Putamen (tissue), 1 donor: ENCODE measurements at regions not wholly inside any gene's neighbourhood (a gene's known extent, or its start where the extent isn't known, plus 50 kb on each side); places are given as distances from the start of the nearest gene placed in this dataset.
A peak's percentile ranks its signal among the peaks of the same experiment; 100 is the strongest.

Experiments
- DNase-seq: peaks from one replicate; pipeline ENCODE4 v3.0.0-alpha.2; 2016; ENCODE audit warnings: low spot score

DNA sequence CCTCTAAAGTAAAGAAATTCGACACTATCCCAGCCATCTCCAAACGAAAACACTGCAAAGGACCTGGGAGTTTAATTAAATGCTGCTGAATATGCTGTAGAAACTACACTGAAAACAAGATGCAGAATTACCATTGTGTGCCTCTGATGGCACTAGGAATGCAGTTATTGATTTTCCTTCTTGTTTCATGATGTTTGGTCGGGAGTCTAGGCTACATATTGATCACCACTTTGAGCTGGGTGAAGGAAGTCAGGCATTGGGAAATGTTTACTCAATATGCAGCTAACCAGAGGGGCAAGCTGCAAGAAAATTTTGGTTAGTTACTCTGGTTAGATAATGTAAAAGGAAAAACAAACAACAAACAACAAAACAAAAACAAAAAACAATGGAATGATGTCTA is 650.7 kb upstream of the GALNTL6 start:
- DNase-seq, result no peak

DNA sequence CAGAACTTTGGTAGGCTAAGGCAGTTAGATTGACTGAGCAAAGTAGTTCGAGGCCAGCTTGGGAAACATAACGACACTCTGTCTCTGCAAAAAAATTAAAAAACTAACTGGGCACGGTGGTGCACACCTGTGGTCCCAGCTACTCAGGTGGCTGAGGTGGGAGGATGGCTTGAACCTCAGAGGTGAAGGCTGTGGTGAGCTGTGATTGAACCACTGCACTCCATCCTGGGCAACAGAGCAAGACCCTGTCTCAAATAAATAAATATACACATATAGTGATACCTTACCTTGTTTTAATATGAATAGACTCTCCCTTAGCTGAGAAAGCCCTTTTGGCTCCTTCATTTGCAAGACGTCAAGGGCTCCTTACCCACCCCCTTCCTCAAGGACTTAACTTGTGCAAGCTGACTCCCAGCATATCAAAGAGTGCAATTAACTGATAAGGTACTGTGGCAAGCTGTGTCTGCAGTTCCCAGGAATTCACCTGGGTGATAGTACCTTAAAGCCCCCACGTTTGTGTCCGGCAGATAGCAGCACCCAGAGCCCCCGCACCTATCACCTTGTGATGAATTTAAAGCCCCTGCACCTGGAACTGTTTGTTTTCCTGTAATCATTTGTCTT is 655.6 kb upstream of the GALNTL6 start:
- DNase-seq, result no peak

DNA sequence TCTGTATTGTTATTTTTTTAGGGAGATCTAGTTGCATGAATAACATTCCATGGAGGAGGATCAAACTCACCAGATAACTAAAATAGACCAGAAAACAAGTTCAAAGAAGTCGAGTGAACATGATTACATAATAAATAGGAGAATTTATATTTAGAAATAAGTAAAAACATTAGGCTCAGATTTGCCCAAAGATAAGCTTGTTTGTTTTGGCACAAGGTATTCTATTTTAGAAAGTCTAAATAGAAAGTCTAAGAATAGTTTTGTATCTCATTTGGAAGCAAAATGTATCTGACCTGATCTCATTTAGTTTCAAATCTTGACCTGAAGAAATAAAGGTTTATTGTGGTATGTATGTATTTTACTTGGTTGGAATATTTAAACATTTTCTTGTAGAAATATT is 670.6 kb upstream of the GALNTL6 start:
- DNase-seq, result no peak

DNA sequence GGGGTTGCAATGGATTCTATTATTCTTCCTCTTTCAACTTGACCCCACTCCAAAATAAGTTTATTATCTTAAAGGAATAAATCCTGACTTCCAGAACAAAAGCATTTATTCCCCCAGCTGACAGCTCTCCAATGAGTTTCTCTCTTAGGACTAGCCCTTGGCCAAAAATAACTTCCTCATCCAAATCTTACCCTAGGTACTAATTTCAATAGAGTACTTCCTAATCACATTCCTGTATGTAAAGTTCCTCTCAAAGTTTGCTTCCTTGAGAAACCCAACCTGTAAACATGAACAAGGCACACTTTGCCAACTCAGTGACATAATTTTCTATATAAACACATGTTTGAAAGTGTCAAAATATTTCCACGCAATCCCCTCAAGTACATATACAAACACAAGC is 671.2 kb upstream of the GALNTL6 start:
- peak; percentile 3 for DNase-seq

DNA sequence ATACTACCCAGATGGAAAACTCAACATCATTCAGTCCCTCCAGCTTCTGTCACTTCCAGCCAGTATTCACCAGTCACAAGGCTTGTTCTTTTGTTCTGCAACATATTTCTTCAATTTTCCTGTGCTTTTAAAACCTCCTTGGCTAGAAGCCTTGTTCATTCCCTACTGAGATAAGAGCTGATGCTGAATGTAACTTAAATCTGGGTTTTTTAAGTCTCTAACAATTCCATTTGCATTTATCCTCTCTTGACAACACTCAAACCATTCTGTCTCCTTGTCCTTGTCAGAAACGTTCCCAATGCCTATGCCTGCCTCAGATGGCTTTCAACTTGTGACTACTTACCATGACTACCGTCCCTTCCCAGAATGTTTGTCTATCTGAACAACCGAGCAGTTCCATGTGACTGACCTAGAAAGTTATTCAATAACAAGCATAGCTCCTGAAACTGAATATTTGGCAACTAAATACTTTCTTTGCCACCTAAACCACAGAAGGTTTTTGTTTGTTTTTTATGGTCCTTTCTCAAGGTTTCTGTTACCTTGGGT is 682.9 kb upstream of the GALNTL6 start:
- DNase-seq, result no peak

DNA sequence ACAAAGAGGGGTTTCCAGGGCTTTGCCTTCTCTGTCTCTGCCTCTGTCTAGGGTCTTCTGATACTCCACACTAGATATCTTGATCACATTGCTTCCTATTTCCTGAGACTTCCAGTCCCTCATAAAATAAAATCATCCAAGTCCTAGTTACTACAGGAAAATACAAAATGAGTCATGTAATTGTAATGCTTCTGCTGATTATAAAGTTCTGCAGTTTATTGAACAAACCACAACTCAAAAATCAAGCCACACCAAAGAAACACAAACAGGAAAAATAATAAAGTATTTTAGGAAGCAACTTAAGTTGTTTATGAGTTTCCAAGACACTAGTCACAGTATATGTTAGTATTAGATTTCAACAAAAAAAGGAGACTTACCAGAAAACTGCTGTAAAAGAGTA is 695.1 kb upstream of the GALNTL6 start:
- no peak for DNase-seq

DNA sequence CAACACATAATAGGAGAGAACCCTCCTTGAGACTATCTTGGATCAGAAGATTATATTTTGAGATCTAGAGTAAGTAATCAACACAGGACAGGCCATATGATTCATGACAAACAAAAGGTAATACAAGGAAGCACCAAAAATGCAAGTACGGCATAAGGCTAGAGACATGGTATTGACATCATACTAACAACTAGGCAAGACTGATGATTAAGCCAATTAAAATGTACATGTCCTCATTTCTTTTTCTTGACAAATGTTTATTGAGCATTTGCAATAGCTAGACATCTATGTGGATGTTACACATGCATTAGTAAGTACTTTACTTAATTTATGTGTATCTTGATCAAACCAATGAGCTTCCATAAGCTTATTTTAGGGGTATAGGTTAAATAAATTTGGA is 695.7 kb upstream of the GALNTL6 start:
- DNase-seq, result no peak

DNA sequence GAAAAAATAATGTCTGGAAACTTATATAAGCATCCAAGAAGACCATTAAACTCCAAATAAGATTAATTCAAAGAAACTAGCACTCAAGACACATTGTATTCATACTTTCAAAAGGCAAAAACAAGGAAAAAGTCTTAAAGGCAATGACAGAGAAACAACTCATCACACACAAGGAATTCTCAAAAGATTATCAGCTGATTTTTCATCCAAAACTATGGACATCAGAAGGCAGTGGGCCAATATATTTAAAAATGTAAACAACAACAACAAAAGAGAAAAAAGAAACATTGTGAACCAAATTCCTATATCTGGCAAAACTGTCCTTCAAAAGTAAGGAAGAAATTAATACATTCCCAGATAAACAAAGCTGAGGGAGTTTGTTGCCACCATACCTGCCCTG is 711.4 kb upstream of the GALNTL6 start:
- DNase-seq, result no peak

DNA sequence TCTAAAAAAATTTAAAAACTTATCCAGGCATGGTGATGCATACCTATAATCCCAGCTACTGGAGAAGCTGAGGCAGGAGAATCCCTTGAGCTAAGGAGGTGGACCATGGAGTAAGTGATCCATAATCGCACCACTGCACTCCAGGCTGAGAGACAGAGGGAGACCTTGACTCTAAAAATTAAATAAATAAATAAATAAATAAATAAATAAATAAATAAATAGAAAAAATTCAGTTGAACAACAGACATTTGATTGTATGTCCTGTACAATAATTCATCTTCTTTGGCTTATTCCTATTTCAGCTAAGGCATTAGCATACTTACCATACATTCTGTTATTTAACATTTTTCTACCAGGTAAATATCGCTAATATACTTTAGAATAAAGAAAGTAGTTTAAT is 726.1 kb upstream of the GALNTL6 start:
- DNase-seq, result no peak

DNA sequence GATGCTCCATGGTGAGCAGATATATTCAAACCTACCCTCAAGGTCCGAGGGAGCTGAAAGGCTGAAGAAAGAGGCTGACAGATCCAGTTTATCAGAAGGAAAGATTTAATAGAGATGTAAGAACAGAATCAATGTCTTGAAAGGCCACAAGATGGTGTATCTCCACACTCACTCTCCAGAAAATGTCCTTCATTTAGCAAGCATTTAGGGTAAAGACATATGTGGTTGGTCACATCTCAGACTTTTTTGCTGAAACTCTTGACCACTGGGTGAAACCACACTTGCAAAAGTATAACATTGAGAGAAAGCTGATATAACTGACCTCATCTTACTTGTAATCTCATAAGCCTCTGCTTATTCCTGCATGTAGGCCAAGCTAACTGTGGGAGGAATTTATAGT is 745.8 kb upstream of the GALNTL6 start:
- DNase-seq, result no peak

DNA sequence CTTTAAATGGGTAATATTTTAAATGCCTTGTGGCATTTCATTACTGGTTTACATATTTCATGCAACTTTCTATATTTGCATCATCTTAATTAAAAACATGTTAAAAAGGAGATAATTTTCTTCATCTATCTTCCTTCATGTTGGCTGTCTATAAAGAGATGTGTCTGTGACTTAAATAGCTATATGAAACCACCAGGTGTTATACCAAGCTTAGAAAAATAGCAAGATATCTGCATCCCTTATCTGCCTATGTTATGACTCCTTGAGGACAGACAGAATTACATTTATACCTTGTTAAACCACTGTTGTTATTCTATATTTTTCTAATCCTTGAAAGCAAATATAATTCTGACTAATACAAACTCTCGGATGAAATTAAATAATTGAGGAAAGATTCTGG is 763.8 kb upstream of the GALNTL6 start:
- DNase-seq, result no peak

DNA sequence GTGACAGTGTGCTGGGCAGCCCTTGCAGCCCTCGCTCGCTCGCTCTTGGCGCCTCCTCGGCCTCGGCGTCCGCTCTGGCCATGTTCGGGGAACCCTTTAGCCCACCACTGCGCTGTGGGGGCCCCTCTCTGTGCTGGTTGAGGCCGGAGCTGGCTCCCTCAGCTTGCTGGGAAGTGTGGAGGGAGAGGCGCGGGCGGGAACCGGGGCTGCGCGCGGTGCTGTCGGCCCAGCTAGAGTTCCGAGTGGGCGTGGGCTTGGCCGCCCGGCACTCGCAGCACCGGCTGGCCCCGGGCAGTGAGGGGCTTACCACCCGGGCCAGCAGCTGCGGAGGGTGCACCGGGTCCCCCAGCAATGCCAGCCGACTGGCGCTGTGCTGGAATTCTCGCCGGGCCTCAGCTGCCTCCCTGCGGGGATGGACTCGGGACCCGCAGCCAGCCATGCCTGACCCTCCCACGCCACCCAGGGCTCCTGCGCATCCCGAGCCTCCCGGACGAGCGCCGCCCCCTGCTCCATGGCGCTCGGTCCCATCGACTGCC is 770.1 kb upstream of the GALNTL6 start:
- DNase-seq, result no peak

DNA sequence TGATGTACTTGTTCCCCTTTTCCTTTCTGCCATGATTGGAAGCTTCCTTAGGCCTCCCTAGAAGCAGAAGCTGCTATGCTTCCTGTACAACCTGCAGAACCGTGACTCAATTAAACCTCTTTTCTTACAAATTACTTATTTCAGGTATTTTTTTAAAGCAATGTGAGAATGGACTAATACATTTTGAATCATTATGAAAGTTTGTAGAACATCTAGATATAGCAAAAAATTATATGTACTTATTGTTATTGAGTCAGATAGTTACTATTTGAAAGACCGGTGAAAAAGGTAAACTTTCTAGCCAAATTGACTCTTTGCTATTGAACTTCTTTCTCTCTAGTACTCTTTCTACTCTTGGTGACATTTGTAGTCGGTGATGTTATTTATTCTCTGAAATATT is 777.3 kb upstream of the GALNTL6 start:
- DNase-seq, result no peak

DNA sequence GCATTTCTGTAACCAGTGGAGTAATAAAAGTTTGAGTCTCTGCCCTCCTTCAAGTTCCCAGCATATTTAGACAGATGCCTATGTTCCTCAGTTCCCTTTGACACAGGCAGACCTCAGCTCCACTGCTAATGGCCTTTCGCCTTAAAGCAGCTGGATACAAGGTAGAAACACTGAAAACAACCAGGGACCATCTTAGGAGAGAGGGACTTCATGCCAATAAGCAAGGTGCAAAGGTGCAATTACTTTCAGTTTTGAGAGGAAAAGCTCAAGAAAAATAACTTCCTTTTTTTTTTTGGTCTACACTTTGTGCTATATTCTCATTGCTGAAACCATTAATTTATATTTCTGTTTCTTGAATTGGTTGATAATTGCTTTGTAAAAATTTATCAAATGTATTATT is 781.9 kb upstream of the GALNTL6 start:
- no peak for DNase-seq

DNA sequence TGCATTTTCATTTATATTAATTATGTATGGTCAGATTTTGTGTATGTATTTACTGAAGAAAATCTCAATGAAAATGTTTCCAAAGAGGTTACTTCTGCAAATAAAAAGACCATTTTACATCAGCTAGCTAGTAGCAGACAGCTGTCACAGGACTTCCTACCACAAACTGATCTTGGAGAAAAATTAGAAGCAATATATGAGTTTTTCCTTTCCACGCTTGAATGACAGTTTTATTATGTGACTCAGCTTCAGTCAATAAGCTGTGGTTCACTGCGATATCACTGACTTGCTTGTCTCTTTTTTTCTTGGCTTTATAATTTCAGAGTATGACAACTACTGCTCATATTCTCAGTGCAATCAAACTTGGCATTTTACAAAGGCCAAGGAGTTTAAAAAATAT is 787.4 kb upstream of the GALNTL6 start:
- DNase-seq, result no peak

DNA sequence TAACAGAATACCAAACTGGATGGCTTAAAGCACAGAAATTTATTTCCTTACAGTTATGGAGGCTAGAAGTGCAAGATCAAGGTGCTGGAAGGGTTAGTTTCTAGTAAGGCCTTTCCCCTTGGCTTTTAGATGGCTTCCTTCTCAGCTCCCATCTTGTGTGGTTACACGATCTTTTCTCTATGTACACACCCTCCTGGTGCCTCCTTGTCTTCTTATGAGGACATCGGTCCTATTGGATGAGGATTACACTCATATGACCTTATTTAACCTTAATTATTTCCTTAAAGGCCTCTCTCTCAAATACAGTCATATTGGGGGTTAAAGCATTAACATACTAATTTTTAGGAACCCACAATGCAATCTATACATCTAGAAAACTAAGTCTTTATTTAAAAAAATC is 787.9 kb upstream of the GALNTL6 start:
- no peak for DNase-seq

DNA sequence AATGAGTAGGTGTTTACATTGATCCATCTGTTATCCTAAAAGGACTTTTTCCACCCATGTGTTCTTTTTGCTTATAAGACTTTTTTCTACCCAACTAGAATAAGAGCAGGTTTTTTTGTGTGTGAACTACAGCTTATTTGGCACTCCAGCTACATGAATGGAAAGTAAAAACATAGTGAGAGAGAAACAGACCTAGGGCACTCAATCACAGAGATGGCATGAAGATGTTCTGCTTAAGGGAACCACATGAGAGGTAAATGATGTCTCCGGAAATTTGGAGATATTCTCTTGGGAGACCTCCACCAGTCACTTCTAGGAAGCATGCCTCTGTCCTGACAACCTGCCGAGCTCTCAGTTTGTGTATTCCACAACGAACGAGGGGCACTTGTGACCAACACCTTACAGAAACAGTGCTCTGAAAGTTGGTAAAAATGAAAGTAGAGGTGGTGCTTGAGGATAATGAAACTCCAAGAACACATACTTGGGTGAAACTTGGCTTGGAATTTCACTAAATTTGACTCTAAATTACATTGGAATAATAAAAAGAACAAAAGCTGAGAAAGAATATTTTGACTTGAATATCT is 788.4 kb upstream of the GALNTL6 start:
- DNase-seq, result no peak

DNA sequence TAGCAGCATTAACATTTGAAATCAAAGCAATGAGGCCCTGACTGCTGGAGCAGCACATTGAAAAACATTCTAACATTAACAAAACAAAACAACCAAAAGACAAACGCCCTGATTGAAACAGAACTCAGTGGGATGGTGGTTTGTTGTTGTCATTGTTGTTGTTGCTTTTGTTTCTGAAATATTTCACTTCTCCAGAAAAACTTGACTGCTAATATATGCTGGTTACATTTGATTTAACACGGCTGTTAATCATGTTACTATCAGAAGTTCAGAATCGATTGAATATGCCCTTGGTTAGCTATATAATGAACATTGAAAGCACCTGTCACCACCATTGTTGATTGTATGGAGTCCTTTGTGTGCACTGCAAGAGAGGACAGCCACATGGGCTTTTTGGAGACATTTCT is 790.4 kb upstream of the GALNTL6 start:
- no peak for DNase-seq

DNA sequence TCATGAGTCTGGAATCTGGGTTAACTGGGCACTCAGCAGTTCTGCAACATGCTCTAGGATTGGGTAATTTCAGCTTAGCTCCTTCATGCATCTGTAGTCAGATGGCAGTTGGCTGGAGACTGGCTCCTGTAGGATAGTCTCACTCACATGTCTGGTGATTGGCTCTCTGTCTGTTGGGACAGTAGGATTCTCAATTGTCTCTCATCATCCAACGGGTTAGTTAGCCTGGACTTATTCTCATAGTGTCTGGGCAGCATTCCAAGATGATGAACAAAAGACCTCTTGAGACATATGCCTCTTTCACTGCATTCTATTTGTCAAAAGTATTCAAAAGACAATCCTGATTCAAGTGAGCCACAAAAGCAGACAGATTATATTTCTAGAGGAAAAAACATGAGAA is 795.6 kb upstream of the GALNTL6 start:
- no peak for DNase-seq

DNA sequence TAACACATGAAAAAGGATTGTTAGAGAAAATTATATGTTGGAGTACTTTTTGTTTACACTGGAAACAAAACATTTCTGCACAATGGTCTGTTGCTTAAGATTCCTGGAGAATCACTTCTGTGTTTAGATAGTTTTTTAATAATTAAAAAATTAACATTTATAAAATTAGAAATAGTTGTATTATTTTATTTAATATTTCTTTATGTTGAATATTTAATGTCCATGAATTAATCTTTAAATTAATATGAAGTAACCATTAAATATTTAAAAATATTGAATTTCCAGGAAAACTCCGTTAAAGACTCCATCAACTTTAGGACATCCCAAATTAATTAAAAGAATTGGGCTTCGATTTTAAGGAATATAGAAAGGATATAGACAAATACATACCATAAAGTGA is 797.1 kb upstream of the GALNTL6 start:
- no peak for DNase-seq

DNA sequence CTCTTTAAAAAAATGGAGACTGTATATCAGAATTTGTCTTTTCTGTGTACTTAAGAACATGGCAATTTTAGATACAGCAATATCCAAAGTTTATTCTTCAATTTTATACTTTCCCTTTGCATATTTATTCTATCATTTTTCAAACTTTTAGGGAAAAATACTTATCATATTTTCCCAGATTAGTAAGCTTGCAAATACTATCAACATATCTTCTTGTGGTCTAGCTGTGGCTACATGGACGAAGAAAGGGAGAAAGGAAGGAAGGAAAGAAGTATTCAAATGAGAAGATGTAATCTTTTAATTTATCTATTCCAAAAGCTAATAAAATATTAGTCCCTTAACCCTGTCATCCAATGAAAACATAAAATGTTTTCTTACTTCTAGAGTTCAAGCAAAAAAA is 797.8 kb upstream of the GALNTL6 start:
- no peak for DNase-seq

DNA sequence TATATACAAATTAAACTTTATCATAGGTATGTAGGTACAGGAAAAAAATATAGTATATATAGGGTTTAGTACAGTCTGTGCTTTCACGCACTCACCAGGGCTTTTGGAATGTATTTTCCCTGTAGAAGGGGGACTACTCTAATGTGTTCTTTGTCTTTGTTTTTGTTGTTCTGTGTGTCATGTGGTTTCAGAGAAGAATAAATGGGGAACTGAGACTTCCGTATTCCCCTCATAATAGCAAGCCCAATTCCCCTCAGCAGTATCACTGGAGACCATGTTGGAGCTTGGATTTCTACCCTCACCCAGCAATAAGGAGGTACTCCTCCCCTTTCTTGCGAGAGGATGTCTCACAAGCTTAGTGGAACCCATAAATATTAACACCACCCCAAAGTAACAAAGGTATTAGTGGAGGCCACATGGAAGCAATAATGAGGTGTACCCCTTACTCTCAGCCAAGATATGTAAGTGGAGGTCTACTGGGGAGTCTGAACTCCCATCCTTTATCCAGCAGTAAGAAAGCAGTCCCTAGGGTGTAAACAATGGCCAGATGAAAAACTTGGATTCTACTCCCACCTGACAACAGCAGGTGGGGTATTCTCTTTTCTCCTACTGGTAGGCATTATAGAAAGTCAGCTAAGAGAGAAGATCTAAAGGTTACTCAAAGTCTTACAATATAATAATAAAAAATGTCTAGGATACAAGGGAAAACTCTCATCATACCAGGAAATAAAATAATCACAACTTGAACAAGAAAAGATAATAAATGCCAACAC is 805.4 kb upstream of the GALNTL6 start:
- DNase-seq, result no peak

DNA sequence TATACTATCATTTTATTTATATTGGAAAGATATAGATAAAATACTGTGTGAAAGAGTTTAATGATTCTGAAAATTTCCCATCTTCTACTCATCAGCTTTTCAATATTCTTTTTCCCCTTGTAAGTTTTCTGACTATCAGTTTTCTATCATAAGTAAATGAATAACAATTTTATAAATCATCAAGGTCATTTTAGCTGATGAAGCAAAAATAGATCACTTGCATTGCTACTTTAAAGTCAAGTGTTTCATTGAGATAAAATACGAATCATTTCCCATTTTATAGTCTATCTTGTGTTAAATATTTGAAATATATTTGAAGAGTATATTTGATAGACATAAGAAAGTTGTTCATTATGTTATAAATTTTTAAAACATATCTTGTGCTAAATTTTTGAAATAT is 811.0 kb upstream of the GALNTL6 start:
- DNase-seq, result no peak
